D721Med (cell line): ENCODE measurements at regions not wholly inside any gene's neighbourhood (a gene's known extent, or its start where the extent isn't known, plus 50 kb on each side); places are given as distances from the start of the nearest gene placed in this dataset.

Experiments used
- DNase-seq: peaks from one replicate; pipeline ENCODE4 v3.0.0; 2011; ENCODE audit warnings: low spot score; ENCODE audit not compliant: insufficient read length
- FAIRE-seq: peaks from 2 replicates; lab custom pipeline; 2011; peaks lifted over from hg19 to GRCh38; lab: Jason Lieb, UNC
- CTCF ChIP-seq: IDR thresholded peaks from 2 replicates; pipeline ENCODE4 v1.5.1; 2012; ENCODE audit warnings: mild to moderate bottlenecking, control low read depth; ENCODE audit not compliant: insufficient read depth; ENCODE audit errors: missing control alignments

GRCh38 chr7:119514326-119514725 lies 758.6 kb upstream of the KCND2 start:
- no peak for TF ChIP-seq CTCF
- FAIRE-seq (no peak), DNase-seq (no peak)

DNA sequence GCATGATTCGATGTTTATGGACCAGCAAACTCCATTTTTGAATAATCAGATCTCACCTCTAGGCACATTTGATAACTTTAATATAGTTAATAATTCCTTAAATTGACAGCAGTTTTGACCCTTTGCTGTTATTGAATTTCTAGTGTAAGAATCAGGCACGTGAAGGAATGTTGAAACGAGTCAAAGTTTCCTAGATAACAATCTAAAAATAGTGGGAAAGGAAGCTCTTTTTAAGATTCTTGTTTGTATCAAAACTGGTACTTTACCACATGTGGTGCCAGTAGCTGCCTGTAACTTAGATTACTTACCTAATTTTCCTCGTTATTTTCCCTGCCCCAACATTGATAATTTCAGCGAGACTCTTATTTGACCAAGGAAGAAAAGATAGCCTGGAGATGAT lies 757.8 kb upstream of the KCND2 start:
- DNase-seq (no peak), FAIRE-seq (no peak)
- no peak for TF ChIP-seq CTCF

- FAIRE-seq, result no peak
- no peak for TF ChIP-seq CTCF
- no peak for DNase-seq
Observed at GRCh38 chr7:119515962-119516361, 757.0 kb upstream of the KCND2 start.

DNA sequence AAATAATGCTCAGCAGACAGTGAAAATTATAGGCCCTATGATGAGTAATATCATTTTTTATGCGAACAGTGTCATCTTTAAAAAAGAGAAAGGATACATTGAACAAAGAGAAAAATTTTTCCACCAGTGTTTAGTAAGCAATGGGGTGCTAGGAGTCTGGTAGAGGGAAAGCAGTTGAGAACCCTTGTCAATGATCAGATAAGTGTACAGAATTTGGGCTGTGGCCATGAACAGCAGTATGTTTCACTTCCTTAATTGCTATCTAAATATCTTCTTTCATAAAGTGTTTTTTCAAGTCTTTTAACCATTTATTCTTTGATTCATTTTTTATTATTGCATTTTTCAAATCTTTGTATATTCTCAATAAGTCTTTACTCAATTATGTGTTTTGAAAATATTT lies 750.7 kb upstream of the KCND2 start:
- DNase-seq, result no peak
- FAIRE-seq, result no peak
- TF ChIP-seq CTCF, result no peak

- no peak for TF ChIP-seq CTCF
- FAIRE-seq (no peak), DNase-seq (no peak)
Observed at GRCh38 chr7:119522698-119523097, 750.3 kb upstream of the KCND2 start.

DNA sequence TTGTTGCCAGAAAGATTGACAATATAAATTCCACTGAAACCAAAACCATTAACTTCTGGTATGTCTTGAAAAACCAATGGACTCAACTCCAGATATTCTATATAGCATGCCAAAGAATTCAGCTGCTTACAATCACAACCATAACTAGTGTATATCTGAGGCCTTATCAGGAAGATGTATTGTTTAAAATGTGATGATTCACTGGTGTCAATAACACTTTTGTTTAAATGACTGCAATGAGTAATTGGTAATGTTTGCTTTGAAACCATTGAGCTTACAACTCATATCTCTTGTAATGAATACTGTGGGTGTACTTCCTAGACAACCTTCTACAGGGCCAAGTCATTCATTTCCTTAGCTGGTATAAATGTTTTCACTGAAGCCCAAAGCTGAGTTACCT lies 727.9 kb upstream of the KCND2 start:
- TF ChIP-seq CTCF, result no peak
- DNase-seq (no peak), FAIRE-seq (no peak)

GRCh38 chr7:119555788-119556187 lies 717.2 kb upstream of the KCND2 start:
- no peak for FAIRE-seq
- TF ChIP-seq CTCF, result no peak
- DNase-seq, result no peak
